ENCODE measurements at regions not wholly inside any gene's neighbourhood (a gene's known extent, or its start where the extent isn't known, plus 50 kb on each side); places are given as distances from the start of the nearest gene placed in this dataset.

GRCh38 chr5:88663793-88664216, 219.2 kb downstream of the MEF2C start:
- H2BK12ac ChIP-seq (ENCODE audit: low read depth, low read length) = peak overlapping the region; percentile 78; the same call in 1 of the 2 replicates

More at GRCh38 chr5:88663793-88664216, 219.2 kb downstream of the MEF2C start:
- Histone ChIP-seq H3K4me3 (ENCODE audit: extremely low read depth in 1 of 4, insufficient read depth in 2 of 4, low read depth in 3 of 4, low read length in 4 of 4) (peak overlapping the region in 1 of 4 experiments; percentile 8; a peak in 1 of 8 replicates), H3K23me2 (ENCODE audit: low read depth, low read length) (peaks cover 11% of the 10 kb centered on the region), H2AFZ (ENCODE audit: low read length) (no peak overlapping the region), H4K8ac (ENCODE audit: extremely low read depth, insufficient read depth, low read length) (no peak overlapping the region), H3K18ac (ENCODE audit: extremely low read depth, low read length) (no peak overlapping the region), H4K20me1 (replicated peaks in 1 of 2; ENCODE audit: control insufficient read depth in 1 of 2, insufficient read depth in 2 of 2, low read length in 2 of 2) (peaks cover 0 to 11% of the 10 kb centered on the region in 2 experiments), H3K4ac (replicated peaks; ENCODE audit: insufficient read length, low read depth, low read length) (no peak overlapping the region), H2BK15ac (ENCODE audit: low read length) (no peak overlapping the region), H3K79me2 (ENCODE audit: control insufficient read depth in 1 of 2, insufficient read depth in 2 of 2, low read length in 2 of 2) (no peaks in the 10 kb centered on the region), H2BK20ac (ENCODE audit: low read length) (no peak overlapping the region), H3K36me3 (ENCODE audit: control insufficient read depth in 2 of 4, insufficient read depth in 4 of 4, low read length in 3 of 4) (no peaks in the 10 kb centered on the region), H4K91ac (replicated peaks; ENCODE audit: insufficient read length, low read length) (no peak overlapping the region), H2AK5ac (ENCODE audit: low read depth, low read length) (no peak overlapping the region; the same call in 1 of the 2 replicates), H3K56ac (replicated peaks; ENCODE audit: insufficient read length, low read depth, low read length) (no peak overlapping the region), H3K4me1 (replicated peaks in 1 of 4; ENCODE audit: control insufficient read depth in 3 of 4, insufficient read depth in 4 of 4, low read length in 3 of 4) (peaks cover 14 to 37% (median 21%) of the 10 kb centered on the region in 4 experiments), H3K79me1 (ENCODE audit: low read depth, low read length) (no peaks in the 10 kb centered on the region), H3K4me2 (ENCODE audit: insufficient read depth in 1 of 2, low read depth in 2 of 2, low read length in 2 of 2) (peak overlapping the region; percentile 1 to 16; a peak in 1 of 4 replicates), H3K9me3 (ENCODE audit: insufficient read depth in 2 of 2, low read depth in 1 of 2, low read length in 1 of 2) (no peaks in the 10 kb centered on the region), H4K5ac (ENCODE audit: insufficient read length, low read depth, low read length) (no peak overlapping the region), H3K27ac (ENCODE audit: low read depth, low read length) (no peak overlapping the region), H3K23ac (ENCODE audit: insufficient read length) (no peak overlapping the region), H2BK120ac (replicated peaks; ENCODE audit: low read depth, low read length) (no peak overlapping the region), H3K27me3 (replicated peaks in 1 of 4; ENCODE audit: control insufficient read depth in 3 of 4, extremely low read depth in 1 of 4, insufficient read depth in 3 of 4, low read length in 3 of 4) (peaks cover 34 to 91% (median 63%) of the 10 kb centered on the region in 4 experiments), H2BK5ac (ENCODE audit: low read depth, low read length) (no peak overlapping the region), H3K14ac (ENCODE audit: insufficient read length) (no peak overlapping the region), H3K9ac (replicated peaks in 1 of 4; ENCODE audit: extremely low read depth in 1 of 4, low read depth in 3 of 4, low read length in 3 of 4) (no peak overlapping the region)
- DNase-seq (ENCODE audit: low read depth in 1 of 2, low spot score in 2 of 2) (no peak), FAIRE-seq (peak; percentile 62)
- 4% methylated on average over 7 of the region's 7 CpGs; no CpG with 5 or more reads in 1 of the 2 experiments for WGBS, 2 experiments (ENCODE audit: extremely low coverage in 1 of 2, insufficient coverage in 1 of 2, insufficient read length in 1 of 2, insufficient replicate concordance in 2 of 2, low coverage in 1 of 2, low lambda C conversion rate in 2 of 2, missing lambda C conversion rate in 1 of 2)
- TF ChIP-seq CEBPB (IDR thresholded peaks at IDR 0.05; ENCODE audit: low read depth, low read length) (no peak), TCF12 (IDR thresholded peaks at IDR 0.05; ENCODE audit: low read depth, low read length) (no peak), BCL11A (IDR thresholded peaks at IDR 0.05; ENCODE audit: low read depth in 2 of 2, low read length in 2 of 2) (no peak), RNF2 (IDR thresholded peaks at IDR 0.05; ENCODE audit: borderline replicate concordance, low read depth, low read length, missing control alignments, poor library complexity, severe bottlenecking) (peak; percentile 67), RFX5 (IDR thresholded peaks at IDR 0.05; ENCODE audit: borderline replicate concordance, low read depth, low read length) (no peak), CBX8 (IDR thresholded peaks at IDR 0.05; ENCODE audit: borderline replicate concordance, low read depth, low read length) (no peak)
- CTCF ChIA-PET (ENCODE audit: partially characterized antibody) = interaction anchor here (0.7 kb wide), 1 partner anchor 370 kb away, joined by 3 read pairs; no protein-coding TSS in a partner anchor
- POLR2A ChIA-PET (ENCODE audit: partially characterized antibody) = interaction anchor here (0.8 to 4.6 kb wide), 5 partner anchors 8 to 25 kb away, joined by 3 to 25 read pairs (median 6); no protein-coding TSS in a partner anchor
